Esophagus squamous epithelium (tissue), 5 donors: ENCODE measurements at regions not wholly inside any gene's neighbourhood (a gene's known extent, or its start where the extent isn't known, plus 50 kb on each side); places are given as distances from the start of the nearest gene placed in this dataset.

Source experiments
- DNase-seq: peaks from one replicate; lab custom pipeline; 2025; lab: John Stamatoyannopoulos, UW
- H3K27ac ChIP-seq, 4 donors: fragments of 200-600 bp; sonication (generic); one replicate each; pipeline ENCODE4 v1.5.1; 2016 to 2019; ENCODE audit warnings: mild to moderate bottlenecking in 1 of 4
- H3K27me3 ChIP-seq, 4 donors: fragments of 200-600 bp; sonication (generic); 1 replicate in 3 of 4; 2 replicates in 1 of 4; pipeline versions ENCODE4 v1.5.1 to v1.6.0; 2017 to 2021; ENCODE audit warnings: antibody characterized with exemption in 1 of 4
- H3K36me3 ChIP-seq, 3 donors: fragments of 200-600 bp; sonication (generic); one replicate each; pipeline ENCODE4 v1.5.1; 2016 to 2019
- H3K4me1 ChIP-seq, 3 donors: fragments of 200-600 bp; sonication (generic); one replicate each; pipeline ENCODE4 v1.5.1; 2017 to 2019
- H3K4me3 ChIP-seq, 4 donors: fragments of 200-600 bp; sonication (generic); 1 replicate in 3 of 4; 2 replicates in 1 of 4; pipeline ENCODE4 v1.5.1; 2016 to 2019; ENCODE audit warnings: mild to moderate bottlenecking in 2 of 4, moderate library complexity in 1 of 4
- H3K9me3 ChIP-seq, 3 donors: fragments of 200-600 bp; sonication (generic); one replicate each; pipeline ENCODE4 v1.5.1; 2016 to 2019
- CTCF ChIP-seq, 6 experiments: fragments of 450-650 bp in 4 of 6; fragments of 200-600 bp in 2 of 6; sonication (generic) in 2 of 6; IDR thresholded peaks; one replicate each; pipeline ENCODE4 v1.5.1; 2016 to 2019; ENCODE audit warnings: antibody characterized with exemption in 6 of 6, mild to moderate bottlenecking in 4 of 6, moderate library complexity in 4 of 6
- POLR2A ChIP-seq, 4 donors: fragments of 450-650 bp; IDR thresholded peaks; one replicate each; pipeline ENCODE4 v1.6.1; 2017; ENCODE audit warnings: antibody characterized with exemption in 4 of 4, mild to moderate bottlenecking in 4 of 4, moderate library complexity in 3 of 4
- WGBS, 2 donors: methylation state at CpG; one replicate each; pipeline ENCODE4 v1.1.5; 2018; 5-methylcytosine and 5-hydroxymethylcytosine counted together
- intact Hi-C: fragments of 100-400 bp; cut with DNase I; formaldehyde crosslinking; loops from one replicate; pipeline ENCODE4 v1.15.0; 2022
- donor health status: DM: yes; HTN: yes; CAD: no.

DNA sequence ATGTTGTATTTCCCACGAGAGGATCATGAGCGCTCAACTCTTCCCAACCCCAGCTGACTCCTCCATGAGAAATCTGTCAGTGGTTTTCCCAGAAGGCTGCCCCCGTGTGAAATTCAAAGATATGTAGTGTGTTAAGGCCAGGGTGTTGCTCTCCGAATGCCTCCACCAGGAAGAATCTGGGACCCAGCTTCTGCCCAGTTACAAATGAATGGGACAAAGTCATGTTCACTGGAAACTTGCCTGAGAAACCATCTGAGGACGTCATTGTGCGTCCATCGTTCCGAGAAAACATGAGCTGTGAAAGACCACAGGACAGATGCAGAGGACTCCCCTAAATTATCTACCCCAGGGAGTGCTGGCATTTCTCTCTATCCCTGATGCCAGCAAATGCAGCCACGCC lies 86.0 kb downstream of the AIPL1 start:
- Histone ChIP-seq H3K4me3 (no peak overlapping the region), H3K27me3 (peaks cover 0 to 60% (median 0%) of the 10 kb centered on the region in 4 donors), H3K9me3 (no peaks in the 10 kb centered on the region), H3K27ac (no peak overlapping the region), H3K36me3 (no peaks in the 10 kb centered on the region), H3K4me1 (no peaks in the 10 kb centered on the region)
- DNase-seq: no peak
- 74 to 76% methylated on average over 7 to 9 of the region's 9 CpGs for WGBS, 2 donors
- intact Hi-C loops: no loop called here
- TF ChIP-seq POLR2A (IDR thresholded peaks at IDR 0.05) (no peak), CTCF (IDR thresholded peaks at IDR 0.05) (no peak)

DNA sequence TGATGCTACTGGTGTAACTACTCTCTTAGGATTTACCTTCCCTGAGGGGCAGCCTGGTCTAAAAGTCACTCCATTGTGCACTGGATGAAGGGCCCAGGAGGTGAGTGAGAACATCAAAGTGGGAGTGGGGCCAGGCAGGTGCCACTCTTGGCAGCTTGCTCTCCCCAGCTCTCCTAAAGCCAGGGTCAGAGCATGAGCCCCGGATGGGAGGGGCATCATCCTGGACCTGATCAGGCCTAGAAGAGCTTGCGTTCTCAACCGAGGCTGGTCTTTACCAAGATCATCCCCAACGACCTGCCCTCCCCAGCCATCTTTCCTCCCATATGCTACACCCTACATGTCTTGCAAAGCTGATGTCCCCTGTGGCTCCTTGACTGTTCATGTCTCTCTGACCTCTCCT lies 87.1 kb downstream of the AIPL1 start:
- WGBS, 2 donors: 58 to 67% methylated on average over 3 to 4 of the region's 4 CpGs
- Histone ChIP-seq H3K4me1 (no peaks in the 10 kb centered on the region), H3K9me3 (no peaks in the 10 kb centered on the region), H3K4me3 (no peak overlapping the region), H3K27ac (no peak overlapping the region), H3K27me3 (peaks cover 0 to 51% (median 0%) of the 10 kb centered on the region in 4 donors), H3K36me3 (no peaks in the 10 kb centered on the region)
- TF ChIP-seq POLR2A (IDR thresholded peaks at IDR 0.05): no peak
- no peak for TF ChIP-seq CTCF (IDR thresholded peaks at IDR 0.05)
- intact Hi-C loops: no loop called here
- DNase-seq: no peak

- Histone ChIP-seq H3K4me3 (no peak overlapping the region), H3K27me3 (peaks cover 0 to 46% (median 0%) of the 10 kb centered on the region in 4 donors), H3K27ac (no peak overlapping the region), H3K4me1 (no peaks in the 10 kb centered on the region), H3K9me3 (no peaks in the 10 kb centered on the region), H3K36me3 (no peaks in the 10 kb centered on the region)
- TF ChIP-seq POLR2A (IDR thresholded peaks at IDR 0.05) (no peak), CTCF (IDR thresholded peaks at IDR 0.05) (no peak)
- intact Hi-C loops: no loop called here
- 76 to 94% methylated on average over 2 of the region's 2 CpGs for WGBS, 2 donors
- no peak for DNase-seq
Observed at GRCh38 chr17:6346986-6347385, 87.9 kb downstream of the AIPL1 start.

DNA sequence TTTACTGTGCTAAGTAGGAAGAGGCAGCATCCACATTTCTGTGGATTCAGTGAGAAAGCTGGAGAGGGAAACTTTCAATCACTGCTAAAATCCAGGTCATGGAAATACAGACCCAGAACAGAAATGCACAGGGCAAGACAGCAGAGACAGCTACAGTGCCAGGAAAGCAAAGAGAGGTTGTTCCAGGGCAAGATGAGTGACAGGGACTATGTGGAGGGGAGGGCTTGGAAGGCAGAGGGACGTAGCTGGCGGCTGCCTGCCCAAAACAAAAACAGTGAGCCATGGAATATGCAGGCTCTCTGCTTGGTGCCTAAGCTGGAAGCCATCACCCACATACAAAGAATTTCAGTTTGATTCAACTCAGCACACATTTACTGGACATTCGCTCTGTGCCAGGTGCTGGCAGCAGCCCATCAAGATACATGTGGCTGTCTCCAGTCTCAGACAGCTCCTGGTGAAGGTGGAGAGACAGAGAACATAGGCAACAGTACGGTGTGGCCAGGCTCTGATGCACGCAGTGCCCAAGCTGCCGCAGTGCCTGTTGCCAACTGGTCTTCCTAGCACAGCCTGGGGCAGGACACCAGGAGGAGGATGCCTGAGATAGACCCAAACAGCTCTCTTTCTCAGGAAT lies 88.7 kb downstream of the AIPL1 start:
- 47 to 65% methylated on average over 5 of the region's 6 CpGs for WGBS, 2 donors
- H3K9me3 ChIP-seq: no peaks in the 10 kb centered on the region
- DNase-seq: no peak
- intact Hi-C loops: no loop called here
- no peak overlapping the region for H3K4me3 ChIP-seq
- no peak overlapping the region for H3K27ac ChIP-seq
- H3K36me3 ChIP-seq: no peaks in the 10 kb centered on the region
- no peak for TF ChIP-seq POLR2A (IDR thresholded peaks at IDR 0.05)
- TF ChIP-seq CTCF (IDR thresholded peaks at IDR 0.05): no peak
- peaks cover 0 to 39% (median 0%) of the 10 kb centered on the region in 4 donors for H3K27me3 ChIP-seq
- H3K4me1 ChIP-seq: no peaks in the 10 kb centered on the region

GRCh38 chr17:6343736-6344135 lies 91.2 kb downstream of the AIPL1 start:
- TF ChIP-seq CTCF (IDR thresholded peaks at IDR 0.05): no peak
- TF ChIP-seq POLR2A (IDR thresholded peaks at IDR 0.05): no peak
- H3K27ac ChIP-seq: no peak overlapping the region
- H3K27me3 ChIP-seq: peaks cover 0 to 25% (median 0%) of the 10 kb centered on the region in 4 donors
- 77 to 78% methylated on average over 3 of the region's 3 CpGs for WGBS, 2 donors
- no peaks in the 10 kb centered on the region for H3K9me3 ChIP-seq
- no peaks in the 10 kb centered on the region for H3K4me1 ChIP-seq
- H3K4me3 ChIP-seq: no peak overlapping the region
- intact Hi-C loops: no loop called here
- DNase-seq: no peak
- H3K36me3 ChIP-seq: no peaks in the 10 kb centered on the region
